Adrenal gland (tissue), 9 donors: ENCODE measurements at regions not wholly inside any gene's neighbourhood (a gene's known extent, or its start where the extent isn't known, plus 50 kb on each side); places are given as distances from the start of the nearest gene placed in this dataset.

Experiments used
- DNase-seq, 7 donors: peaks; one replicate each; pipeline ENCODE4 v3.0.0-alpha.2; 2019 to 2020
- H3K27ac ChIP-seq, 5 donors: fragments of 200-600 bp; sonication (generic) in 4 of 5; 1 replicate in 3 of 5; 2 replicates in 2 of 5; pipeline versions ENCODE4 v1.5.1 to v1.8.0; 2016 to 2020; ENCODE audit warnings: mild to moderate bottlenecking in 1 of 5
- H3K27me3 ChIP-seq: fragments of 200-600 bp; 2 replicates; pipeline ENCODE4 v1.8.0; 2021
- H3K36me3 ChIP-seq, 2 donors: fragments of 200-600 bp; replicated peaks in 1 of 2; 1 replicate in 1 of 2; 2 replicates in 1 of 2; pipeline versions ENCODE4 v1.5.1 to v1.8.0; 2018 to 2022
- H3K4me1 ChIP-seq, 2 donors: fragments of 200-600 bp; replicated peaks in 1 of 2; 1 replicate in 1 of 2; 2 replicates in 1 of 2; pipeline versions ENCODE4 v1.5.1 to v1.8.0; 2018 to 2021
- H3K4me3 ChIP-seq, 4 donors: fragments of 200-600 bp; sonication (generic) in 3 of 4; one replicate each; pipeline ENCODE4 v1.5.1; 2016 to 2018
- H3K9me3 ChIP-seq, 3 donors: fragments of 200-600 bp; sonication (generic) in 1 of 3; replicated peaks in 1 of 3; 1 replicate in 2 of 3; 2 replicates in 1 of 3; pipeline versions ENCODE4 v1.5.1 to v1.8.0; 2016 to 2021
- POLR2A ChIP-seq, 2 donors: fragments of 450-650 bp; IDR thresholded peaks; one replicate each; pipeline ENCODE4 v1.6.1; 2017; ENCODE audit warnings: antibody characterized with exemption in 2 of 2, mild to moderate bottlenecking in 2 of 2, moderate library complexity in 1 of 2
- WGBS, 4 donors: extraction: QIAGEN DNeasy Blood & Tissue Kit in 2 of 4; methylation state at CpG; one replicate each; pipeline versions ENCODE4 v1.1.5 to v1.1.7; 2013 to 2017; 5-methylcytosine and 5-hydroxymethylcytosine counted together
- intact Hi-C, 2 donors: fragments of 100-400 bp; cut with DNase I; formaldehyde crosslinking; loops; one replicate each; pipeline versions ENCODE4 v1.14.1 to v1.15.0; 2022 to 2023
- TF ChIP-seq, protein P1 (sequence below), 6 experiments: fragments of 450-650 bp in 4 of 6; fragments of 200-600 bp in 2 of 6; sonication (generic) in 1 of 6; IDR thresholded peaks; 1 replicate in 5 of 6; 2 replicates in 1 of 6; pipeline versions ENCODE4 v1.5.1 to v1.8.0; 2016 to 2021; ENCODE audit warnings: antibody characterized with exemption in 6 of 6, mild to moderate bottlenecking in 2 of 6, moderate library complexity in 1 of 6
- donor health status: healthy with polysubstance abuse.
- donor health status: Bipolar disorder and iron deficiency.
- donor health status: DM: yes; HTN: yes; CAD: no.
- donor health status: DM: no; HTN: no; CAD: no.
- donor health status: DM: no; HTN: no; CAD: no.

DNA sequence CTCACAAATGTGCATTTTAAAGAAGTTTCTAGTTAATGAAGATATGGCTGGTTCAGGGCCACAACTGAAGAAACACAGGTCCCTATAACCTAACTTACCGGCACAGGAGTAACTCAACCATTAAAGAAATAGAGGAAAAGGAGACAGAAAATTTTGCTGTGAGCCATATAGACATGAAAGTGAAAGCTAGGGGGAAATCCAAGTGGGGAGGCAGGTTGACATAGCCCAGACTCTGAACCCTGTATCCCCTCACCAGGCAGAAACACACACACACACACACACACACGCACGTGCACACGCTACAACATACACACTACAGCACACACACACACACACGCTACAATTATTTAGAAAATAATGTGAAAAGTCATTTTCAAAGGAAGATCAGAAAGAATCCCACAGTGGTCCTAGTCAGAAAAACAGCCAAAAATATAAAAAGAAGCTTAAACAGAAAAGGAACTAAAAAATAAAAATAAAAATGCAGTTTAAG, 856.4 kb upstream of the CDH6 start:
- no peaks in the 10 kb centered on the region for H3K4me1 ChIP-seq
- WGBS, 4 donors, result 78 to 87% (median 85%) methylated on average over 5 of the region's 5 CpGs
- no peak overlapping the region for H3K4me3 ChIP-seq
- no peak overlapping the region for H3K27ac ChIP-seq
- TF ChIP-seq, protein P1, sequence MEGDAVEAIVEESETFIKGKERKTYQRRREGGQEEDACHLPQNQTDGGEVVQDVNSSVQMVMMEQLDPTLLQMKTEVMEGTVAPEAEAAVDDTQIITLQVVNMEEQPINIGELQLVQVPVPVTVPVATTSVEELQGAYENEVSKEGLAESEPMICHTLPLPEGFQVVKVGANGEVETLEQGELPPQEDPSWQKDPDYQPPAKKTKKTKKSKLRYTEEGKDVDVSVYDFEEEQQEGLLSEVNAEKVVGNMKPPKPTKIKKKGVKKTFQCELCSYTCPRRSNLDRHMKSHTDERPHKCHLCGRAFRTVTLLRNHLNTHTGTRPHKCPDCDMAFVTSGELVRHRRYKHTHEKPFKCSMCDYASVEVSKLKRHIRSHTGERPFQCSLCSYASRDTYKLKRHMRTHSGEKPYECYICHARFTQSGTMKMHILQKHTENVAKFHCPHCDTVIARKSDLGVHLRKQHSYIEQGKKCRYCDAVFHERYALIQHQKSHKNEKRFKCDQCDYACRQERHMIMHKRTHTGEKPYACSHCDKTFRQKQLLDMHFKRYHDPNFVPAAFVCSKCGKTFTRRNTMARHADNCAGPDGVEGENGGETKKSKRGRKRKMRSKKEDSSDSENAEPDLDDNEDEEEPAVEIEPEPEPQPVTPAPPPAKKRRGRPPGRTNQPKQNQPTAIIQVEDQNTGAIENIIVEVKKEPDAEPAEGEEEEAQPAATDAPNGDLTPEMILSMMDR (IDR thresholded peaks at IDR 0.05), result no peak
- TF ChIP-seq POLR2A (IDR thresholded peaks at IDR 0.05), result no peak
- intact Hi-C loops, result no loop called here
- no peaks in the 10 kb centered on the region for H3K9me3 ChIP-seq
- H3K27me3 ChIP-seq, result no peaks in the 10 kb centered on the region
- DNase-seq, result no peak
- no peaks in the 10 kb centered on the region for H3K36me3 ChIP-seq

DNA sequence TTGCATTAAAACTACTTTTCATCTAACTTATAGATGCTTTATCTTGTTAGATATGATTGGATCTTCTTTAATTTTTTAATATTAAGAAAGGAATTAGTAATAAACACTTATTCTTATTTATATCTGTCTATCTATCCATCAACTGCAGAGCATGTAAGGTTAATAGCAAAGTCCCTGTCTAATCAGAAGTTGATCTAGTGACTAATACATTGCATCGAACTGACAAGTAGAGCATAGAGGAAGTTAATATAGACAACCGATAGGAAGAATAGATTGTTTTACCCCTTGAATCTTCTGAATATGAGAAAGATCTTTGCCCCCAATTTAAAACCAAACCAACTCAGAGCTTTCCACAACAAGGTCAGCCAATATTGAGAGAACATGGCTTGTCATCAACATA, 862.0 kb upstream of the CDH6 start:
- intact Hi-C loops, result no loop called here
- WGBS, 4 donors, result 82 to 89% (median 85%) methylated on average over 2 of the region's 2 CpGs

DNA sequence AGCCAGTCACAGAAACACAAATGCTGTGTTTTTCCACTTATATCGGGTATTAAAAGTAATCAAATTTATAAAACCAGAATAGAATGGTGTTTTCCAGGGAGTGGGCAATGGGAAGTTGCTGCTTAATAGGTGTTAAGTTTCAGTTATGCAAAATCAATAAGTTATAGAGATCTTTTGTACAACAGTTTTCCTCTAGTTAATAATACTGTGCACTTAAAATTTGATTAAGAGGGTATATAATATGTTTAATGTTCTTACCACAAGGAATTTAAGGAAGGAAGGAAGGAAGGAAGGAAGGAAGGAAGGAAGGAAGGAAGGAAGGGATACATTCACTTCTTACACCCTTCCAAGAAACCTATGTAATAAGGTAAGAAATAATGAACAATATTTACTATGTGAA, 867.7 kb upstream of the CDH6 start:
- Histone ChIP-seq H3K9me3 (no peaks in the 10 kb centered on the region), H3K36me3 (no peaks in the 10 kb centered on the region), H3K4me3 (no peak overlapping the region), H3K4me1 (no peaks in the 10 kb centered on the region), H3K27me3 (no peaks in the 10 kb centered on the region), H3K27ac (no peak overlapping the region)
- 75 to 87% (median 86%) methylated on average over 1 of the region's 1 CpG for WGBS, 4 donors
- intact Hi-C loops, result no loop called here
- DNase-seq, result no peak
- TF ChIP-seq, protein P1 (IDR thresholded peaks at IDR 0.05), result no peak
- TF ChIP-seq POLR2A (IDR thresholded peaks at IDR 0.05), result no peak

More for the DNA sequence above, 862.0 kb upstream of the CDH6 start:
- Histone ChIP-seq H3K9me3 (no peaks in the 10 kb centered on the region), H3K27me3 (no peaks in the 10 kb centered on the region), H3K4me1 (no peaks in the 10 kb centered on the region), H3K36me3 (no peaks in the 10 kb centered on the region), H3K4me3 (no peak overlapping the region), H3K27ac (no peak overlapping the region)
- TF ChIP-seq, protein P1 (IDR thresholded peaks at IDR 0.05), result no peak
- TF ChIP-seq POLR2A (IDR thresholded peaks at IDR 0.05), result no peak
- DNase-seq, result no peak

DNA sequence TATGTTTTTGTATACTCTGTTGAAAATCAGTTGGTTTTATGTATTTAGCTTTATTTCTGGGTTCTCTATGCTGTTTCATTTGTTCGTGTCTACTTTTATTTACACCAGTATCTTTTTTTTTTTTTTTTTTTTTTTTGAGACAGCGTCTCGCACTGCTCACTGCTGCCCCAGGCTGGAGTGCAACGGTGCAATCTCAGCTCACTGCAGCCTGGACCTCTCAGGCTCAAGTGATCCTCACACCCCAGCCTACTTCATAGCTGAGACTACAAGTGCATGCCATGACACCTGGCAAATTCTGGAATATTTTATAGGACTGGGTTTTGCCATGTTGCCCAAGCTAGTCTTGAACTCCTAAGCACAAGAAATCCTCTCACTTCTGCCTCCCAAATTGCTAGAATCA, 869.4 kb upstream of the CDH6 start:
- H3K27ac ChIP-seq, result no peak overlapping the region
- intact Hi-C loops, result no loop called here
- no peaks in the 10 kb centered on the region for H3K9me3 ChIP-seq
- no peaks in the 10 kb centered on the region for H3K27me3 ChIP-seq
- no peaks in the 10 kb centered on the region for H3K4me1 ChIP-seq
- TF ChIP-seq, protein P1 (IDR thresholded peaks at IDR 0.05), result no peak
- no peak for TF ChIP-seq POLR2A (IDR thresholded peaks at IDR 0.05)
- no peak overlapping the region for H3K4me3 ChIP-seq
- no peak for DNase-seq
- WGBS, 4 donors, result 43 to 66% (median 43%) methylated on average over 4 of the region's 4 CpGs
- H3K36me3 ChIP-seq, result no peaks in the 10 kb centered on the region
